Chondrocyte (in vitro differentiated cells): ENCODE measurements at regions not wholly inside any gene's neighbourhood (a gene's known extent, or its start where the extent isn't known, plus 50 kb on each side); places are given as distances from the start of the nearest gene placed in this dataset.
A peak's percentile ranks its signal among the peaks of the same experiment; 100 is the strongest.
"Not testable (repeated sequence)": the region's sequence is repeated elsewhere in the genome, so short reads cannot be mapped to it uniquely, and the experiment has no call there.

Experiments used
- DNase-seq: peaks from one replicate; pipeline ENCODE4 v3.0.0; 2021; ENCODE audit warnings: mixed read lengths, low spot score
- H3K27ac Mint-ChIP-seq: one replicate; pipeline ENCODE4 v1.8.0; 2021; ENCODE audit warnings: mild to moderate bottlenecking, moderate library complexity, mixed read lengths; ENCODE audit not compliant: unreplicated experiment
- H3K27me3 Mint-ChIP-seq: 2 replicates; pipeline ENCODE4 v1.8.0; 2021; ENCODE audit warnings: low read depth, mixed read lengths
- H3K36me3 Mint-ChIP-seq: 2 replicates; pipeline ENCODE4 v1.8.0; 2021; ENCODE audit warnings: low read depth, mixed read lengths
- H3K4me1 Mint-ChIP-seq: 2 replicates; pipeline ENCODE4 v1.8.0; 2021; ENCODE audit warnings: low read depth, mild to moderate bottlenecking, mixed read lengths
- H3K4me3 Mint-ChIP-seq: one replicate; pipeline ENCODE4 v1.8.0; 2021; ENCODE audit warnings: mild to moderate bottlenecking, moderate library complexity, mixed read lengths; ENCODE audit not compliant: unreplicated experiment
- H3K9me3 Mint-ChIP-seq: 2 replicates; pipeline ENCODE4 v1.8.0; 2021; ENCODE audit warnings: low read depth, mixed read lengths
- CTCF ChIP-seq: fragments of 200-600 bp; sonication (generic); IDR thresholded peaks from 2 replicates; pipeline ENCODE4 v1.5.0; 2021; ENCODE audit warnings: antibody characterized with exemption, mild to moderate bottlenecking, moderate library complexity

- no peaks in the 10 kb centered on the region for H3K9me3 Mint-ChIP-seq
- peak overlapping the region; percentile 84 for H3K27ac Mint-ChIP-seq
- no peak for DNase-seq
- no peaks in the 10 kb centered on the region for H3K36me3 Mint-ChIP-seq
- no peak for TF ChIP-seq CTCF
- no peak overlapping the region for H3K4me3 Mint-ChIP-seq
- peaks cover 27% of the 10 kb centered on the region for H3K4me1 Mint-ChIP-seq
- H3K27me3 Mint-ChIP-seq: no peaks in the 10 kb centered on the region
These were observed 284.1 kb upstream of the GRAMD2B start for GRCh38 chr5:126139086-126139485.

GRCh38 chr5:126139773-126140172, 283.4 kb upstream of the GRAMD2B start:
- TF ChIP-seq CTCF: no peak
- Mint-ChIP-seq H3K36me3 (no peaks in the 10 kb centered on the region), H3K4me1 (peaks cover 27% of the 10 kb centered on the region), H3K9me3 (no peaks in the 10 kb centered on the region), H3K27ac (no peak overlapping the region), H3K4me3 (no peak overlapping the region), H3K27me3 (no peaks in the 10 kb centered on the region)
- DNase-seq: no peak

GRCh38 chr5:126143622-126144021, 279.6 kb upstream of the GRAMD2B start:
- no peaks in the 10 kb centered on the region for H3K27me3 Mint-ChIP-seq
- no peaks in the 10 kb centered on the region for H3K36me3 Mint-ChIP-seq
- no peak overlapping the region for H3K27ac Mint-ChIP-seq
- DNase-seq: no peak
- H3K4me1 Mint-ChIP-seq: peaks cover 14% of the 10 kb centered on the region
- TF ChIP-seq CTCF: no peak
- no peaks in the 10 kb centered on the region for H3K9me3 Mint-ChIP-seq
- H3K4me3 Mint-ChIP-seq: no peak overlapping the region

- H3K36me3 Mint-ChIP-seq, H3K27me3 Mint-ChIP-seq, H3K9me3 Mint-ChIP-seq, H3K27ac Mint-ChIP-seq, DNase-seq, H3K4me3 Mint-ChIP-seq, H3K4me1 Mint-ChIP-seq: not testable (repeated sequence)
These were observed 272.9 kb upstream of the GRAMD2B start for GRCh38 chr5:126150319-126150718.

- not testable (repeated sequence) for H3K27me3 Mint-ChIP-seq, H3K27ac Mint-ChIP-seq, H3K4me1 Mint-ChIP-seq, H3K36me3 Mint-ChIP-seq, H3K4me3 Mint-ChIP-seq, DNase-seq
- peaks cover 19% of the 10 kb centered on the region for H3K9me3 Mint-ChIP-seq
These were observed 267.9 kb upstream of the GRAMD2B start for GRCh38 chr5:126155298-126155697.

GRCh38 chr5:126166368-126166767, 256.8 kb upstream of the GRAMD2B start:
- H3K36me3 Mint-ChIP-seq: peaks cover 10% of the 10 kb centered on the region
- no peaks in the 10 kb centered on the region for H3K4me1 Mint-ChIP-seq
- TF ChIP-seq CTCF: no peak
- peaks cover 29% of the 10 kb centered on the region for H3K9me3 Mint-ChIP-seq
- H3K27ac Mint-ChIP-seq: no peak overlapping the region
- no peak overlapping the region for H3K4me3 Mint-ChIP-seq
- H3K27me3 Mint-ChIP-seq: no peaks in the 10 kb centered on the region
- DNase-seq: no peak
